ENCODE measurements at regions not wholly inside any gene's neighbourhood (a gene's known extent, or its start where the extent isn't known, plus 50 kb on each side); places are given as distances from the start of the nearest gene placed in this dataset.

DNA sequence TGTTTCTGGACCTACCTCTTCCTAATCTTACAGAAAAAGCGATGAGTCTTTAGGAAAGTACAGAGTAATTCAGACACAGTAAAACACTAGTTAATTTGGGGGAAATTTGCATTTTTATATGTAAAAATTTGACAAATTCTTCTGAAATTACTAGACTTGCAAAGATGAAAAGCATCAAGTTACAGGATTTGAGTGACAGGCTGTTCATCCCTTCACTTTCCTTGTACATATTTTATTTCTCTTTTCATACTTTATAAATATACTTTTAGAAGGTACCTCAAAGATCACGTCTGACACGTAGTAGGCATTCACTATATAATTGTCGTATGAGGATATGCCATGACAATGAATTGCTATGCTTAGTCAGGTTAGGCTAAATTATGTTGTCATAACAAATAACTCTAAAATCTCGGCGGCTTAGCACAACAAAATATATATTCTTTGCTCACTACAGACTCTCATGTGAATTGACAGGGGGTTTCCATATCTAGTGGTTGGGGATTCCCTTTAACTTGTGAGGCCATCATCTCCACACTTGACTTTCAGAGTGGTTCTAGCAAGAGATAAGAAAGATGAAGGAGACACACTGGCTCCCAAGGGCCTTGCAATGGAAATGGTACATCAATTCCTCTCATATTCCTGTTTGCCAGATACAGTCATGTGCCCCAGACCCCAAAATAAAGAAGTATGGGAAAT, 154.1 kb upstream of the TUT7 start:
- intact Hi-C loops (cut with micrococcal nuclease), result no loop called here
- H3K4me3 ChIP-seq (ENCODE audit: low read length), result no peak overlapping the region
- POLR2A ChIA-PET, result no interaction called here
- no peak for ATAC-seq
- CTCF ChIA-PET, result no interaction called here
- H3K27me3 Mint-ChIP-seq, result peaks cover 7 to 30% (median 28%) of the 10 kb centered on the region in 5 donors
- H3K27me3 ChIP-seq (ENCODE audit: control insufficient read depth in 2 of 2, insufficient read depth in 2 of 2, low read length in 2 of 2), result no peaks in the 10 kb centered on the region
- H3K27ac ChIP-seq (ENCODE audit: low read depth, low read length), result no peak overlapping the region
- no peak for DNase-seq
- H3K27ac Mint-ChIP-seq, result no peak overlapping the region
- H3K4me3 Mint-ChIP-seq, result no peak overlapping the region
- no peaks in the 10 kb centered on the region for H3K9me3 ChIP-seq (ENCODE audit: control insufficient read depth in 2 of 3, low read length in 3 of 3)
- H3K4me1 Mint-ChIP-seq, result no peaks in the 10 kb centered on the region
- no peaks in the 10 kb centered on the region for H3K36me3 Mint-ChIP-seq
- no peaks in the 10 kb centered on the region for H3K9me3 Mint-ChIP-seq
- no peaks in the 10 kb centered on the region for H3K4me1 ChIP-seq (ENCODE audit: control insufficient read depth in 2 of 2, insufficient read depth in 2 of 2, low read length in 2 of 2)
- no peaks in the 10 kb centered on the region for H3K36me3 ChIP-seq (ENCODE audit: control insufficient read depth in 2 of 3, insufficient read depth in 3 of 3, low read length in 3 of 3)

DNA sequence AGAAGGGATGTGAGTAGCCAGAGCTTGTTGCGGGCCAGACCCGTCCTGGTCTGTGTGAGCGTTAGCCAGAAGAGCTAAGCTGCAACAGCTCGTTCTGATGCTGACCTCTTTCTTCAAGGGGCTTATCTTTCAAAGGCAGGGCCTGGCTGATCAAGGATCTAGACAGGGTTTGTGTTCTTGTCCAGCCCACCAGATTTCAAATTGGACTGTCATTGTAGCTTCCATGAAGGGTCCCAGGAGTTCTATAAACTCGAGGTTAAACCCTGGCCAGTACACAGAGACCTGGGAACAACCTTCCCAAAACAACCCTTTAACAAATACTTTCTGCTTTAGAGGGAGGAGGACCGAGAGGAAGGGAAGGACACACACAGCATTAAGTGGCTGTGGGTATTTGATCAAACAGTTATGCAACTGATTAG, 153.0 kb upstream of the TUT7 start:
- Histone ChIP-seq H3K4me1 (ENCODE audit: control insufficient read depth in 2 of 2, insufficient read depth in 2 of 2, low read length in 2 of 2) (no peaks in the 10 kb centered on the region), H3K4me3 (ENCODE audit: low read length) (no peak overlapping the region), H3K9me3 (ENCODE audit: control insufficient read depth in 2 of 3, low read length in 3 of 3) (no peaks in the 10 kb centered on the region), H3K27me3 (ENCODE audit: control insufficient read depth in 2 of 2, insufficient read depth in 2 of 2, low read length in 2 of 2) (no peaks in the 10 kb centered on the region), H3K27ac (ENCODE audit: low read depth, low read length) (no peak overlapping the region), H3K36me3 (ENCODE audit: control insufficient read depth in 2 of 3, insufficient read depth in 3 of 3, low read length in 3 of 3) (no peaks in the 10 kb centered on the region)
- Mint-ChIP-seq H3K27me3 (peaks cover 5 to 40% (median 29%) of the 10 kb centered on the region in 5 donors), H3K27ac (peak overlapping the region in 1 of 9 donors; percentile 36), H3K9me3 (peaks cover 0 to 6% (median 0%) of the 10 kb centered on the region in 11 donors), H3K4me3 (no peak overlapping the region), H3K36me3 (no peaks in the 10 kb centered on the region), H3K4me1 (no peaks in the 10 kb centered on the region)
- ChIA-PET CTCF (no interaction called here), POLR2A (no interaction called here)
- DNase-seq, result no peak
- no peak for ATAC-seq
- intact Hi-C loops (cut with micrococcal nuclease), result no loop called here

DNA sequence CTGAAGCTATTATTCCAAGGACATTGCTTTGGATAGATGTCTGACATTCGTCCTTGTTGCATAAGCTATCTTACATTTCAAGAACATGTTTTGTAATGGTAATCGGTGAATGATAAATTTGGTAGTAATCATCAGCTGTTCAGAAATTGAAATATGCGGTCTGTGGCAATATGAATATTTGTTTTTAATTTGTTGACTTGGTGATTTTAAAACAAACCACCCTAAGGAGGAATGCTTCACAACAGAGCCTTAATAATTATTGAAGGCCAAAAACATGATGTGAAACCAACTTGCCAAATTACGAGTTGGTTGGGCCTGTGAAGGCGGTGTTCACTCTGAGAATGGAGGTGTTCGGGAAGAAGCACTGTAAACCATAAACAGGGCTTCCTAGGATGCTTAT, 149.7 kb upstream of the TUT7 start:
- H3K27me3 ChIP-seq (ENCODE audit: control insufficient read depth in 2 of 2, insufficient read depth in 2 of 2, low read length in 2 of 2), result no peaks in the 10 kb centered on the region
- intact Hi-C loops (cut with micrococcal nuclease), result no loop called here
- ATAC-seq, result no peak
- H3K27ac Mint-ChIP-seq, result no peak overlapping the region
- no peaks in the 10 kb centered on the region for H3K4me1 ChIP-seq (ENCODE audit: control insufficient read depth in 2 of 2, insufficient read depth in 2 of 2, low read length in 2 of 2)
- H3K27me3 Mint-ChIP-seq, result peaks cover 9 to 63% (median 51%) of the 10 kb centered on the region in 5 donors
- no peak overlapping the region for H3K4me3 Mint-ChIP-seq
- DNase-seq, result no peak
- no peaks in the 10 kb centered on the region for H3K4me1 Mint-ChIP-seq
- H3K36me3 Mint-ChIP-seq, result no peaks in the 10 kb centered on the region
- no peak overlapping the region for H3K4me3 ChIP-seq (ENCODE audit: low read length)
- CTCF ChIA-PET, result no interaction called here
- POLR2A ChIA-PET, result no interaction called here
- H3K9me3 ChIP-seq (ENCODE audit: control insufficient read depth in 2 of 3, low read length in 3 of 3), result no peaks in the 10 kb centered on the region
- H3K36me3 ChIP-seq (ENCODE audit: control insufficient read depth in 2 of 3, insufficient read depth in 3 of 3, low read length in 3 of 3), result no peaks in the 10 kb centered on the region
- H3K9me3 Mint-ChIP-seq, result peaks cover 0 to 6% (median 0%) of the 10 kb centered on the region in 11 donors
- H3K27ac ChIP-seq (ENCODE audit: low read depth, low read length), result no peak overlapping the region

DNA sequence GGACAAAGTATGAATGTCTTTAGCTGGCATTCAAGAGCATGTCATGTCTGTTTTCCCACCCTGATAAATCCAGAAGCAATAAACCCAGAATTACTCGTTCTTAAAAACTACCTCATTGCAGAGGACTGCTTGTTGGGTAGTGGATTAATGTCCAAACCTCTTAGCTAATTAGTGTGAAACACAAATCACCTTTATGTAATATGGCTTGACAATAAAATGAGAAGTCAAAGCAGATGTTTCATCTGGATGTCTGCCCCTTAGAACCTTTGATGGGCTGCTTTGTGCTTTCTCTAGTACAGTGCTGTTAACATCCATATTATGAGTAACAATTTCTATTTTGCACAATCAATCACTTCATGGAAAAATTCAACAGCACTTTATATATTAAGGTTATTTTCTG, 149.1 kb upstream of the TUT7 start:
- intact Hi-C loops (cut with micrococcal nuclease), result no loop called here
- H3K36me3 ChIP-seq (ENCODE audit: control insufficient read depth in 2 of 3, insufficient read depth in 3 of 3, low read length in 3 of 3), result no peaks in the 10 kb centered on the region
- no peaks in the 10 kb centered on the region for H3K27me3 ChIP-seq (ENCODE audit: control insufficient read depth in 2 of 2, insufficient read depth in 2 of 2, low read length in 2 of 2)
- no peaks in the 10 kb centered on the region for H3K9me3 ChIP-seq (ENCODE audit: control insufficient read depth in 2 of 3, low read length in 3 of 3)
- no peaks in the 10 kb centered on the region for H3K4me1 Mint-ChIP-seq
- no peak overlapping the region for H3K27ac Mint-ChIP-seq
- ATAC-seq (no peak), DNase-seq (no peak)
- H3K27me3 Mint-ChIP-seq, result peaks cover 12 to 69% (median 51%) of the 10 kb centered on the region in 5 donors
- POLR2A ChIA-PET, result no interaction called here
- H3K9me3 Mint-ChIP-seq, result peaks cover 0 to 6% (median 0%) of the 10 kb centered on the region in 11 donors
- H3K27ac ChIP-seq (ENCODE audit: low read depth, low read length), result no peak overlapping the region
- H3K4me1 ChIP-seq (ENCODE audit: control insufficient read depth in 2 of 2, insufficient read depth in 2 of 2, low read length in 2 of 2), result no peaks in the 10 kb centered on the region
- H3K4me3 Mint-ChIP-seq, result no peak overlapping the region
- H3K36me3 Mint-ChIP-seq, result no peaks in the 10 kb centered on the region
- no peak overlapping the region for H3K4me3 ChIP-seq (ENCODE audit: low read length)
- CTCF ChIA-PET, result no interaction called here

DNA sequence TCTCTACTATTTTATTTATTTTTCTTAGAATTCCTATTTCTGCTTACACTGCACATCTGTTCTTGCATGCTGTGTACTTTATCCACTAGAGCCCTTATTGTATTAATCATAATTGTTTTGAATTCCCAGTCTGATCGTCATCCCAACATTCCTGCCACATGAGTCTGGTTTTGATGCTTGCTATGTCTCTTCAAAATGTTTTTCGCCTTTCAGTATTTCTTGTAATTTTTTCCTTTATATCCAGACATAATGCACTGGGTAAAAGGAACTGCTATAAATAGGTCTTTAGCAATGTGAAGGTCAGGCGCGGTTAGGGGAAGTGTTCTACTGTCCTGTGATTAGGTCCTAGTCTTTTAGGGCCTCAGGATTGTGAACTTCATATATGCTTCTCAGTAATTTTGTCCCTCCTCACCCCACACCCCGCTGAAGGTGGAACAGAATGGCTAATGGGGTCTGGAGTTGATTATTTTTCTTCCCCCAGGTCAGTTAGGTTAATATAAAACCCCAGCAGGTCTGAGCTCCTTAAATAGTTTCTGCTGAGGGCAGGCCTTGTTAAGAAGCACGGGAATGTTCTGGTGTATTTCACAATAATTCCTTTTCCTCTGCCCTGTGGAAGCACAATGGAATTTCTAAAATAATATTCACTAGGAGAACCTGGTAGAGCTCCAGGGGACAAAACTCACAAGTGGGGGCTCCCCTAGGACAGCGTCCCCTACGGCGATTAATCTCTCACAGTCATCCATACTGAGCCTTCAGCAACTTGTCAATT, 146.6 kb upstream of the TUT7 start:
- H3K36me3 Mint-ChIP-seq, result no peaks in the 10 kb centered on the region
- no peak overlapping the region for H3K4me3 Mint-ChIP-seq
- ChIA-PET CTCF (no interaction called here), POLR2A (no interaction called here)
- Histone ChIP-seq H3K4me3 (ENCODE audit: low read length) (no peak overlapping the region), H3K27me3 (ENCODE audit: control insufficient read depth in 2 of 2, insufficient read depth in 2 of 2, low read length in 2 of 2) (no peaks in the 10 kb centered on the region), H3K27ac (ENCODE audit: low read depth, low read length) (no peak overlapping the region), H3K36me3 (ENCODE audit: control insufficient read depth in 2 of 3, insufficient read depth in 3 of 3, low read length in 3 of 3) (no peaks in the 10 kb centered on the region), H3K9me3 (ENCODE audit: control insufficient read depth in 2 of 3, low read length in 3 of 3) (no peaks in the 10 kb centered on the region), H3K4me1 (ENCODE audit: control insufficient read depth in 2 of 2, insufficient read depth in 2 of 2, low read length in 2 of 2) (no peaks in the 10 kb centered on the region)
- H3K27me3 Mint-ChIP-seq, result peaks cover 26 to 69% (median 54%) of the 10 kb centered on the region in 5 donors
- H3K27ac Mint-ChIP-seq, result no peak overlapping the region
- intact Hi-C loops (cut with micrococcal nuclease), result no loop called here
- no peak for DNase-seq
- peaks cover 0 to 6% (median 0%) of the 10 kb centered on the region in 11 donors for H3K9me3 Mint-ChIP-seq
- H3K4me1 Mint-ChIP-seq, result no peaks in the 10 kb centered on the region
- no peak for ATAC-seq

DNA sequence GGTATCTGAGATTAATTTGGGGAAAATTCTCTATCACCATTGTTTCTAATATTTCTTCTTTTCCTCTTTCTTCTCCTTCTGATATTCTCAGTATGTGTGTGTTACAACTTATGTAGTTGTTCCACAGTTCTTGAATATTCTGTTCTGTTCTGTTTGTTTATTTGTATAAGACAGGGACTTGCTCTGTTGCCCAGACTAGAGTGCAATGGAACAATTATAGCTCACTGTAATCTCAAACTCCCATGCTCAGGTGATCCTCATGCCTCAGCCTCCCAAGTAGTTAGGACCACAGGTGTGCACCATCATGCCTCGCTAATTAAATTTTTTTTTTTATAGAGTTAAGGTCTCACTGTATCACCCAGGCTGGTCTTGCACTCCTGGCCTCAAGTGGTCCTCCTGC, 145.8 kb upstream of the TUT7 start:
- ATAC-seq (no peak), DNase-seq (no peak)
- Mint-ChIP-seq H3K4me3 (no peak overlapping the region), H3K4me1 (no peaks in the 10 kb centered on the region), H3K9me3 (peaks cover 0 to 6% (median 0%) of the 10 kb centered on the region in 11 donors), H3K27ac (no peak overlapping the region), H3K27me3 (peaks cover 31 to 66% (median 50%) of the 10 kb centered on the region in 5 donors), H3K36me3 (no peaks in the 10 kb centered on the region)
- intact Hi-C loops (cut with micrococcal nuclease), result no loop called here
- ChIA-PET POLR2A (no interaction called here), CTCF (no interaction called here)
- Histone ChIP-seq H3K36me3 (ENCODE audit: control insufficient read depth in 2 of 3, insufficient read depth in 3 of 3, low read length in 3 of 3) (no peaks in the 10 kb centered on the region), H3K27ac (ENCODE audit: low read depth, low read length) (no peak overlapping the region), H3K9me3 (ENCODE audit: control insufficient read depth in 2 of 3, low read length in 3 of 3) (no peaks in the 10 kb centered on the region), H3K4me1 (ENCODE audit: control insufficient read depth in 2 of 2, insufficient read depth in 2 of 2, low read length in 2 of 2) (no peaks in the 10 kb centered on the region), H3K4me3 (ENCODE audit: low read length) (no peak overlapping the region), H3K27me3 (ENCODE audit: control insufficient read depth in 2 of 2, insufficient read depth in 2 of 2, low read length in 2 of 2) (no peaks in the 10 kb centered on the region)

DNA sequence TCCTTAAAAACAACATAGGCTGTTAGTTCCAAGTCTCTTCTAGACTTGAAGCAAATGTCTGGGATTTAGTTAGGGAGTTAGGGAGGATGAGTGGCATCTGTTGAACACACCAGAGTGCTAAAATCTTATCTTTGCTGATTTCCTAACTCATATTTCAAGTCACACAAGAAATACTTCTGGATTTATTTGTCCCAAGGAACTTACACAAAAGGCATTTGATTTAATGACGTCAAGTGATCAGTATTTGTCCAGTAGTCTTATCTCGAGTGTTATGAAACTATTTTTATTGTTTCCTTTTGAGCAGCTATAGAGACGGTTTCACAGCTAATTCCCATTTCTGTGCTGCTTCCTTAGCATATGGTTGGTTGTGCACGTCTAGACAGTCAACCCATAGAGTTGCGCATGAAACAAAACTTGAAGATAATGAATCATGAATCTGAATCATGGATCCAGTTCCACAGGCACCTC, 140.5 kb upstream of the TUT7 start:
- Histone ChIP-seq H3K27me3 (ENCODE audit: control insufficient read depth in 2 of 2, insufficient read depth in 2 of 2, low read length in 2 of 2) (no peaks in the 10 kb centered on the region), H3K4me3 (ENCODE audit: low read length) (no peak overlapping the region), H3K4me1 (ENCODE audit: control insufficient read depth in 2 of 2, insufficient read depth in 2 of 2, low read length in 2 of 2) (no peaks in the 10 kb centered on the region), H3K9me3 (ENCODE audit: control insufficient read depth in 2 of 3, low read length in 3 of 3) (no peaks in the 10 kb centered on the region), H3K27ac (ENCODE audit: low read depth, low read length) (no peak overlapping the region), H3K36me3 (ENCODE audit: control insufficient read depth in 2 of 3, insufficient read depth in 3 of 3, low read length in 3 of 3) (no peaks in the 10 kb centered on the region)
- ATAC-seq (no peak), DNase-seq (no peak)
- intact Hi-C loops (cut with micrococcal nuclease), result no loop called here
- H3K4me3 Mint-ChIP-seq, result no peak overlapping the region
- no peaks in the 10 kb centered on the region for H3K4me1 Mint-ChIP-seq
- ChIA-PET POLR2A (no interaction called here), CTCF (interaction anchor here (0.6 kb wide), 1 partner anchor 829 kb away, joined by 3 read pairs; no protein-coding TSS in a partner anchor)
- no peaks in the 10 kb centered on the region for H3K36me3 Mint-ChIP-seq
- H3K27me3 Mint-ChIP-seq, result peaks cover 4 to 22% (median 16%) of the 10 kb centered on the region in 5 donors
- no peaks in the 10 kb centered on the region for H3K9me3 Mint-ChIP-seq
- no peak overlapping the region for H3K27ac Mint-ChIP-seq
